CD4-positive, alpha-beta T cell treated with Interleukin-6 at 100 ng/mL for 8 hours (primary cell): ENCODE measurements at regions not wholly inside any gene's neighbourhood (a gene's known extent, or its start where the extent isn't known, plus 50 kb on each side); places are given as distances from the start of the nearest gene placed in this dataset.

Source experiments
- DNase-seq: peaks from one replicate; pipeline ENCODE4 v3.0.0-alpha.2; 2020; ENCODE audit warnings: mixed read lengths, low spot score

- peak; percentile 13 for DNase-seq
These were observed 445.4 kb downstream of the BCL11B start for GRCh38 chr14:98826618-98827017.

GRCh38 chr14:98834119-98834518, 437.9 kb downstream of the BCL11B start:
- DNase-seq, result no peak

GRCh38 chr14:98835051-98835824, 436.8 kb downstream of the BCL11B start:
- DNase-seq, result no peak

DNA sequence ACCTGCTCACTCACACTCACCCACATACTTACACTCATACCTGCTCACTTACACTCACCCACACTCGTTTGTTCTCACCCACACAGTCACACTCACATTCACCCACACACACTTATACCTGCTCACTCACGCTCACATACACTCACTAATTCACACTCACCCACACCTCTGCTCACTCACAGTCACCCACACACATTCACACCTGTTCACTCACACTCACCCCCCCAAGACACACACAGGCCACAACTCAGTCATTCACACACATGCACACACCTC, 436.2 kb downstream of the BCL11B start:
- DNase-seq, result no peak

DNA sequence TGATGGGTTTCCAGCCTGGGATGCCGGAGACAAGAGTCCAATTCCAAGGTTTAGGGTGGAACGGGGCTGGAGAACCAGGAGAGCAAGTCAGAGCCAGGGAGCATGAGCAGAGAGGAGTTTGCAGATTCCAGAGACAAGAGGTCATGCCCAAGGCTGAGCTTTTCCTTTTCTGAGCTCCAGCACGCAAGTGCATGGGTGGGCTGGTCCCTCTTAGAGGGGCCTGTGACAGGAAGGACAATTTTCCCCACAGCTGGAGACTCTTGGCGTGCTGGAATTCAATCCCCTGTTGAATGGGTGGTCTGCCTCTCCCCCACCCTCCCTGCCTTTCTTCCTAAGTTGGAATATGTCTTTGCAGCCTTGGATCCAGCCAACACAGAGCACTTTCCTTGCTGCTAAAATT, 431.9 kb downstream of the BCL11B start:
- no peak for DNase-seq

GRCh38 chr14:98840511-98840910, 431.5 kb downstream of the BCL11B start:
- DNase-seq, result no peak

GRCh38 chr14:98844456-98844855, 427.5 kb downstream of the BCL11B start:
- DNase-seq, result no peak

DNA sequence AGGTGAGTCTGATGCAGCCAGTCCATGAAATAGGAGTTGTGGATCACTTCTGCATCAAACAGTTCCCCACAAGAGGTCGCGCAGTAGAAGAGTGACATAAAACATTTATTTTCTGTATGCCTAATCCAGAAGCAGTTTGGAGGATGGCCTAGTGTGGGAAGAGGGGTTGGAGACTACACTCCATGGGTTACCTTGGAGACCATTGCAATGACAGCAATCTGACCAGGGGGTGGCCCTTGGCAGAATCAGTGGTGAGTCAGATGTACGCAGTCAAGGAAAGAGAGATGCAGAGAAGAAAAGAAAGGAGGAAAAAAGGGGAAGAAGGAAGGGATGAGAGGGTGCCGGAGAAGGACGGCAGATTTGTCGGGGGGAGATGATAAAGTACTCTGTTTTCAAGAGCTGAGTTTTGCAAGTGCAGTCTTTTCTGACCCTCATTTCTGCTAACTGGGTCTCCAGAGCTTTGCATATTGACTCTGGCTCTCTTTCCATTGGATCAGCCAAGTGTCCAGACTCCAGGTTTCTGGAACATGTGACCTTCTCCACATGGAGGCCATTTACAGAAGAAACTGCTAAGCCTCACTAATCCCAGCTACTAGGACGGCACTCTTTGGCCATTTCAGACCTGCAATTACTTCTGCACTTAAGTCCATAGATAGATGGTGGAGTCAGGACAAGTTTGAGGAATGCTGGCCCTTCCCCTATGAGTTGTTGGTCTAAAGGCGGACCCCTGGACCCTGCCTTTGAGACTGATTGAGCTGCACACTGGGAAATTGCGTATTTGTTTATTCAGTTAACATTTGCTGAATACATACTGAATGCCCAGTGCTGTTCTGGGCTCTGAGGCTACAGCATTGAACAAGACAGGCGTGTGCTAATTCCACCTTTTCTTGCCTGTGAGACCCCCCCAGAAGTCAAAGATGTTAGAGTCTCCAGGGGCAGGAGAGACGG, 424.2 kb downstream of the BCL11B start:
- DNase-seq, result no peak

DNA sequence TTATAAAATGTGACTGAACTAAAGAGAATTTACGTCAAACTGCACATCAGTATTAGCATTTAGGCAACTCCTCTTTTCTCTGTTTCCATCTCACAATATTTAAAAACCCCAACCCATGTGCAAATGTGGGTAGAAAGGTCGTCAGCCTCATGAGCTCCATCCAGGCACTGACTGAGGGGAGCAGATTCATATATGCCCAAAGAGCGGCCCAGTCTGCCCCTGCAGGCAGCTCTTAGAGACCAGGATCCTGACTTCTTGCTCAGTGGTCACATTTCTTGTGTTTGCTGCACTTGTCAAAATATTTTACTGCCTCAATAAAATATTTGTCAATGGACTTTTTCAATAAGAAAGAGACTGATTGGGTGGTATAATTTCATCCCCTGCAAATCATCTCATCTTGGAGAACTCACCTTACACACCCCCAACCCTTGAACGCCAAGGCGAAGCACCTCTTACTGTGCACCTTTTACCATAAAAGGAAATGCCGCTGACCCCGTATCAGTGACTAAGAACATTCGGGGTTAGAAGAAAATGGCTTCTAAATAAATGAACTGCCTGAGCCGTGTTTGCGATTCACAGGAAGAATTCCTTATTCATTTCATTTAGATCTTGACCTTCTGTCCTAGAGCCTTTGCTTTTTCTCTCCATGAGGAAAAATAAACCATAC, 418.8 kb downstream of the BCL11B start:
- DNase-seq, result no peak

DNA sequence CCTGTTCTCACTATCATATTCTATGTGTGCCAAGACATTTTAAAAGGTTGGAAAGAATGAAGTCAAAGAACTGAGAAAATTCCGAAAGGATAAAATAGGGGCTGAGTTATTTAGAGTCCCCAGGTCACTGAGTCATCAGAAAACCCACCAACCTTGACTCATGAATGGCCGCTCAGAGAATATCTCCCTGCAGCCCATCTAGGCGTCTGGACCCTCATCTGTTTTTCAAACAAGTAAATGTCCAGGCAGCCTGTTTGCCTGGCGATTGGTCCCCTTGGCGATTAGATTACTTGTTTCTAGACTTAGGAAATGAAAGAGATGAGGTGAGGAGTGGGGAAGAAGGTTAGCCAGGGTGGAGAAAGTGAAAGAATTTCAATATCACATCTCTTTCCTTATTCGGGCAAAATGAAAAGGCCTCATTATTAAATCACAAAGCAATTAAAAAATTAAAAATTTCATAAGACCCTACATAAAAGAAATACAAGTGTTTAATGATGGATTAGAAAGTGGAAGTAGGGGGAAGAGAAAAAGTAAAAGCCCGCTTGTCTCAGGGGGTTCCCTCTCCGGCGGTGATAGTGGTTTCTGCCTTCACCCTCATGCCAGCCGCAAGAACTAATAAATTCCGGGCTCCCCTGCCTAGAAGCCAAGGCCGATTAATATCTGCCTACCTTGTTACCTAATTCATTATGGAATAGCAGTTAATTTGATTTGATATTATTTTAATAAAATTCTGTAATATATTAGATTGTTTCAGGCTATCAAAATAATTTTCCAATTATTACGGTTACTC, 415.9 kb downstream of the BCL11B start:
- DNase-seq, result no peak

- DNase-seq, result no peak
These were observed 413.8 kb downstream of the BCL11B start for GRCh38 chr14:98858158-98858557.

- no peak for DNase-seq
These were observed 413.4 kb downstream of the BCL11B start for GRCh38 chr14:98858561-98858960.

- no peak for DNase-seq
These were observed 412.7 kb downstream of the BCL11B start for GRCh38 chr14:98859301-98859700.

GRCh38 chr14:98864211-98864610, 407.8 kb downstream of the BCL11B start:
- no peak for DNase-seq

DNA sequence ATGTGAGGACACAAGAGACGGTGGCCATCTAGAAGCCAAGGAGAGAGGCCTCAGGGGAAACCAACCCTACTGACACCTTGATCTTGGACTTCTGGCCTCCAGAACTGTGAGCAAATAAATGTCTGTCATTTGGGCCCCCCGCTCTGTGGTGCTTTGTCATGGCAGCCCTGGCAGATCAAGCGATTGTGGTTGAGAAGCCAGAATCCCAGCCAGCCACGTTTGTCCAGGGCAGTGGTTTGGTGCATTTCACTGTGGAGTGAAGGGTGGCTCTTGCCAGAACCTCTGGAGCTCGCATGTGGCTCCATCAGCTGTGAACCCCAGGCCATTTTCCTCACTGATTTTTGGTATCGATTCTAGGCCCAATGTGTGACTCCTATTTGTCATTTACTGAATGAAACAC, 404.9 kb downstream of the BCL11B start:
- DNase-seq, result no peak

GRCh38 chr14:98867726-98868125, 404.3 kb downstream of the BCL11B start:
- no peak for DNase-seq

DNA sequence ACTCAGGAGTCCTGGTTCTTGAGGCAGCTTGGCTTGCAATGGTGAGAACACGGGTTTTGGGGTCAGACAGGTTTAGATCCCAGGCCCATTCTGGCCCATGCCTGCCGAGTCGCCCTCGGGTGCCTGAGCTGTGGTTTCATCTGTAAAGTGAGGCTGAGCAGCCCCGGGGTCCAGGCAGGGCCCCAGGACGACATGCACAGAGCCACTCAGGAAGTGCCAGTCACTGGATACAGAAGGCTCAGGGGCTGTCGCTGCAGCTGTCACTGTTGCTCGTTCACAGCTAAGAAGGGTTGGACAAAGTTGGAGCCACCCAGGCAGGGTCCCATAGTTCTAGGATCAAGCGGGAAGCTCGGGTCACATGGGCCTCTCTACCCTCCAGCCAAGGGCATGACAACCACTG, 403.1 kb downstream of the BCL11B start:
- no peak for DNase-seq

DNA sequence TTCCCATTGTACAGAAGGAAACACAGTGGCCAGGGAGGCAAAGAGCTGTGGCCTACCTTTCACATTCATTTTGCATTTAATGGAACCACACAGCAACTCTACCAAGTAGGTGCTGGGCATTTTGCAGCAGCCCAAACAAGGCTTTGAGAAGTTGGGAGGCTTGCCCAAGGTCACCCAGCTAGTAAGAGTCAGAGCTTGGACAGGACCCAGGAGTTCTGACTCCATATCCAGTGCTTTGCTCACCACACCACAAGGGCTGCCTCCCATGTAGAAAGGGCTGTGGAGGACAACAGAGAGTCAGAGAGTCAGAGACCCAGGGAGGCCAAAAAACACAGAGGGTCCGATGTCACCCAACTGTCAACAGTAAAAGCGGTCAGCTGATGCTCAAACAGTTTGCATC, 400.2 kb downstream of the BCL11B start:
- DNase-seq, result no peak

- DNase-seq, result no peak
These were observed 394.9 kb downstream of the BCL11B start for GRCh38 chr14:98877065-98877464.

GRCh38 chr14:98878282-98878681, 393.7 kb downstream of the BCL11B start:
- no peak for DNase-seq

GRCh38 chr14:98886982-98887381, 385.0 kb downstream of the BCL11B start:
- no peak for DNase-seq

DNA sequence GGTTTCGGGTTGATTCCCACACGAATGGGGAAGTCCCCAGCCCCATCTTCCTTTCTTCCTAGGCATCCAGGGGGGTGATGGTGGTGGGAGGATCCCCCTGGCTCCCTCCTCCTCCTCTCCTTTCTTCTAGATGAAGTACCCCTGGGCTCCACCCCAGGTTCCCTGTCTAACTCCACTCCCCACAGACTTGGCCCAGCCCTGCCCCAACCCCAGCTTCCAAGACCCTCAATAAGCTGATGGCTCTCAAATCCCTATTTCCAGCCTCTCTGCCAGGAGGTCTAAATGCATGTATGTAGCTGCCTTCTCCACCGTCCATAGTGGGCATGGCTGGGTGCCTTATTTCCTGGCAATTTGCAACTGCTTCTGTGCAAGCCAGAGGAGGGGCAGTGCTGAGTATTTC, 383.7 kb downstream of the BCL11B start:
- DNase-seq, result no peak
